NCI-H345 treated with DMSO at 0.1 percent for 48 hours (cell line): ENCODE measurements at regions not wholly inside any gene's neighbourhood (a gene's known extent, or its start where the extent isn't known, plus 50 kb on each side); places are given as distances from the start of the nearest gene placed in this dataset.

Experiments used
- DNase-seq: peaks from one replicate; lab custom pipeline; 2025; ENCODE audit not compliant: unreplicated experiment; lab: John Stamatoyannopoulos, UW

DNA sequence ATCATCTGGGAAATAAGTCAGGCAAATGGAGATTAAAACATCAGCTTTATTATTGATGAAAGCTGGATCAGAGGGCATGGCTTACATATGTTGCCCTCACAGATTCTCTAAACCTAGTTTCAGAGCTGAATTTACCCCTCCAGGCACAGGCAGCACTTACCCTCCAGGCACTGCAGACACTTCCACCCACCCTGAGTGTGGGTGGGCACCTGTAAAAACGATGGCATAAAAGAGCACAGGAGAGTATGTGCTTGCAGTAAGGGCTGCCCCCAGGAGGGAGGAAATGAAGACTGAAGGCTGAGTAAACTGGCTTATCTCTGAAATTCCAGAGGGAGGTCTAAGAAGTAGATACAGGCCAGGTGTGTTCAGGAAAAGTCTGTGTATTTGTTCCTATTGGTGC, 185.0 kb upstream of the HTR2A start:
- DNase-seq: no peak

DNA sequence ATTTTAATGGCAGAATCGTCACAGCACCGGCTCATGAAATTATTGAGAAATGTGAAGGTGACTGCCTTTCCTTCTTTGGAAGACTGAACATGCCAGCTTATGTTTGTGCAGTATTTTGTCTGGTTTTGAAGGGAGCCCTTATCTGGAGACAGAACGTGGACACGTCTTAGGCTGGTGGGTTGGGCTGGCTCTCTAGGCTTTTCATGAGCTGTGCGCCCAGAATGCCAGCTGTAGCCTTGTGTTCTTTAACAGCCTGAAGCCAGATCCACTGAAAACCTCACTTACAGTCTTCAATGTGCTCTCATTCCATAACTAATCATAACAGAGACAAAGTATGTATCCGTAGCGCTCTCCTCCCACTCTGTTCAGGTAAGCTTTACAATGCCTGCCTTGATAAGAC, 184.4 kb upstream of the HTR2A start:
- no peak for DNase-seq

DNA sequence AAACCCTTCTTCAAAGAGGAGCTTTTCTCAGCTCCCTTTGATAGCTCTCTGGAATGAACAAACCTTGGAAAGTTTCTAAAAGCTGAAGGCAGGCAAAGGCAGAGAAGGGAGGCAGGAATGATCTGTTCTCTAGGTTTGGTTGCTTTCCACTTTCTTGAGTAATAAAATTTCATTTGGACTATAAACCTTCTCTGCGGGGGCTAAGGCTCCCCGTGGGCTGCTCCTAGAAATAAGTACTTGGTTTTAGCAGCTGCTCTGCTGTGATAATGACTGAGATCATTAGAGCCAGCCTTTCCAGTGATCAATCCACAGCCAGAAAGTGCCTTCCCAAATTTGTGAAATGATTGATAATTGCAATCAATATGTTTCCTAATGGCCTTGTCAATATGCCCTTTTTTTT, 183.8 kb upstream of the HTR2A start:
- DNase-seq: no peak

DNA sequence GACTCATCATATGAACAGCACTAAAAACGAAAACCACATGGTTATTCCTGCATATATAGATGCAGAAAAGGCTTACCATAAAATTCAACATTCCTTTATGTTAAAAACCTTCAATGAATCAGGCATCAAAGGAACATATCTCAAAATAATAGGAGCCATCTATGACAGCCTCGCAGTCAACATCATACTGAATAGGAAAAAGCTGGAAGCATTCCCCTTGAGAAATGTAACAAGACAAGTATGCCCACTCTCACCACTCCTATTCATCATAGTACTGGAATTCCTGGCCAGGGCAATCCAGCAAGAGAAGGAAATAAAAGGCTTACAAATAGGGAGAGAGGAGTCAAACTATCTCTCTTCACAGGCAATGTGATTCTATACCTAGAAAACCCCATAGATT, 179.6 kb upstream of the HTR2A start:
- DNase-seq: no peak

DNA sequence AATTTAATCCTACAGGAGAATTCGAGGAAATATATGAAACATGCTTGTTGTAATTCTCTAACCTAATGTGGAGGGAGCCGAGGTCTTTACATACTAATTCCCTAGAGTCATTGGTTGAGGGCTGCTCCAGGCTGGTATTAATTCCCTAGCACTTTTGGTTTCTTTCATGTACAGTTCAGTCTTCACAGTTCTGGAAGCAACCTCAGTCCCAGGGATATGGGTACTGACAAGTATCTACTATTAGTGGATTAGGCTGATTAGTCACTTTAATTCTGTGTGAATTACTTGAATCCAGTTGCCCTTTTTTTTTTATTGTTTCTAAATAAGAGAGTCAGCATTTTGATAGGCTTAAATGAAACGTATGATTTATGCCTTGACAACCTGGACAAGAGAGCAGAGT, 172.3 kb upstream of the HTR2A start:
- DNase-seq: no peak

DNA sequence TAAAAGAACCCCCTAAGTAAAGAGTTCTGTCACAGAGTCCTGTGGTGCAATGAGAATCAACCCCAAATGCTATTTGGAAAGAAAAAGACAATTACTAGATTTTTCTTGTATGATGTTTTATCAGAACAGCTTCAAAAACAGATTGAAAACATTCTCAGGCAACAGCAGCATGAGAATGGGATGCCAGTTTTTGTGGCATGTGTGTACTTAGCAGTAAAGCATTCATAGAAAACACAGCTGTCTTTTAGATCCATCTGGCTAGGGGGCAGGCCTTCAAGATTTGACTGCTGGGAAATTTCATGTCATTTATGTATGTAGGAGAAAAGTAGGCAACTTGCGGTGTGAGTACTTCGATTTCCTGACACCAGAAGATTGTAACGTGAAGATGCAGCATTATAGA, 170.5 kb upstream of the HTR2A start:
- DNase-seq: no peak

DNA sequence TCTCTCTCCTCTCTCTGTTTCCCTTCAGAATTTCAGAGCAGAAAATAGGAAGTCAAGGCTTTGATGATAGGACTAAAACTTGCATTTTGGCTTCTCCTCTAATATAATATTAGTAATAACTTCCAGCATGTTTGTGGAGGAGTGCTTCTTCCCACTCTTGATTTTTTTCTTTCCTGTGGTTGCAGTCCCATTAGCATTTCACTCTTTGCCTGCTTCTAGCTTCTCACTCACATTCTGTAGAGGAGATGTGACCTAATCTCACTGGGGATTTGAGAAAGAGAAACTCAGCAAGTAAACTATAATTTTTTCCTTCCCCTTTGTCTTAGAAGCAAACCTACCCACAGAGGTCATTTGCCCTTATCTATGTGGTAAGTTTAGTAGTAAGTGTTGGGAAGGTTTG, 169.4 kb upstream of the HTR2A start:
- DNase-seq: no peak

DNA sequence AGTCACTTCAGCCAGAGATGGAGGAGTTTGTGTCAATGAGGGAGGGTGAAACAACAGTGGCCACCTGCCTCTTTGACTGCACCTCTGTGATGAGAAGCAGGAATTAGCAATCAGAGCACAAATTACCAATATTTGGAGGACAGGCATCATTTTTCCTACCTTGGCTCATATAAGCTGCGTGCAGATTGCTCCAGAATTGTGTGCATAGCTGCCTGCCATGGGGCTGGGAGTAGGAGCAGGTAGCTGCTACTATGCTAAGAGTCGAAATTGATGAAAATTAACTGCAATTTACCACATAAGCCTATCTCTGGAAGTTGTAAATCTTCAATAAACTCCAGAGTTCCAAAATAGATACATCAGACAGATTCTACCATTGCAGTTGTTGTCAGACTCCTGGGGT, 167.5 kb upstream of the HTR2A start:
- DNase-seq: no peak

DNA sequence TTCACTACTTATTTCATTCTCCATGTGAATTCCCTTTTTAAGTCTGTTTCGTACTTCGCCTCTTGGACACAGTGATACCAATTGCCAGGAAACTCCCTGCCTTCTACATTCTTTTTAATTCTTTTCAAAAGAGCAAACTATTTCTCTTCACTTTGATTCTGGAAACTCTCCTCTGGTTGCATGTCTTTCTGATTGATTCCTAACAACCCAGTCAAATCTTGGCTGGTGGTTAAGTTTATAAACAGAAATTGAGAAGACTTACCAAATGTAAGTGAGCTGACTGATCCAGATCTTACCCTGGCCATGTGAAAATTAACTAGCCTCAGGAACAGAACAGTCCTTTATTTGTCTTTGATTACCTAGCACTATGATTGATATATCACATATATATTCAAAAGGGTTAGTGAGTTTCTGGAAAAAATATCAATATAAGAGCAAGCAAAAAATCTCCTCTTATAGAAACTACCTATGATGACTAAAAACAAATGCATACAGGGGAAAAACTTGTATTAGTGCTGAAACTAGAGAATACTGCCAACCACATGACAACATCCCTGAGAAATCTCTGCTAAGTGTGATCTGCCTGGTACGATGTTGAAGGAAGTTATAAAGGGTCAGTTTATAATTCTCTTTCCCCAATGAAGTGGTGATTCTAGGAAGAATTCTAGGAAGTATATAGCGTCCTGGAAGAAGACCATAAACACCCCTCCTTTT, 152.6 kb upstream of the HTR2A start:
- no peak for DNase-seq

DNA sequence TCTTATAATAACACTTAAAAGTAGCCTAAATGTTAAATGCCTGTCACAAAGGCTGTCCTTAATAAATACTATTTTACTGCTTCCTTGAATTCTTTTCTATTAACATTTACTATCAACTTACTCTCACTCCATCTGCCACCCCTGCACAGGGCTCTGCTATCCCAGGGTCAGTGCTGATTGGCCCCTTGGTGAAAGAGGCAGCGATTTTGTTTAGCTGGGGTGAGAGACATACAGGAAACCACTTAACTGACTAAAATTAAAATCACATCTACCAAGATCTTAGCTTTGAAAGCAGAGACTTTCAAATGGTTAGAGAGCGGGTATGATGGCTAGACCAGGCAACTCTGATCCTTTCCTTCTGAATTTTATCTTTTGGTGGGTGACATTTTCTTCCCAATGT, 149.9 kb upstream of the HTR2A start:
- no peak for DNase-seq

DNA sequence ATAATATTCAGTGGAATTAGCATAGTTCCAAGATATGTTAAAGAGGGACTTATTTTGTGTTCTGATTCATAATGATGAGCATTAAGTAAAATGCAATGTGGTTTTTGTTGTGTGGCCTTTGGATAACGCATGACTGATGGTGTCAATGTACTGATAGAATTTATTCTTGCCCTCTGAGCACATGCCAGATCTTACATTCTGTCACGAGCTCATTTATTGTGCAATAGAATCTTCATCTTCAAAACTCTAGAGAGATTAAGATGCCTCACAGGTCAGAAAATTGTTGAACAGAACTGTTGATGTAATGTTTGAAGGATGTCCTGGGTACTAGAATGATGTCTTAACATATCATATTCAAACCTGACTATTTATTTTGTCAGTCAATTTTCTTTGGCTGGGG, 148.0 kb upstream of the HTR2A start:
- no peak for DNase-seq

DNA sequence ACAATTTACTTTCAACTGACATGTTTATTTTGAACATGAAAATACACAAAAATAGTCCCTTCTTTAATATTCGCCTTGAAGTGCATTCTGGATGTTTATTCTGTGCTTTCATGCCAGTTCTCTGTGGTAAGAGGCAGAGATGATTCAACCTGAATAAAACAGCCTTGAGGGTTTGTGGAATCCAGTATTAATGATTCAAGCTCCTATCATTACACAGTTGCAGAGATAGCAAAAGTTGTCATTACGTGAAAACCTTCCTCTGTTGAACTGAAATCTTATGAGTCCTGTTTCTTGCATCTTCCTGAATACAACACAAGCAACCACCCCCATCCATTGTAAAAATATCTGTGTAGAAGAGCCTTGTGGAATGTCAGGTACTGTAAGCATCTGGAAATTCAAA, 142.3 kb upstream of the HTR2A start:
- no peak for DNase-seq

DNA sequence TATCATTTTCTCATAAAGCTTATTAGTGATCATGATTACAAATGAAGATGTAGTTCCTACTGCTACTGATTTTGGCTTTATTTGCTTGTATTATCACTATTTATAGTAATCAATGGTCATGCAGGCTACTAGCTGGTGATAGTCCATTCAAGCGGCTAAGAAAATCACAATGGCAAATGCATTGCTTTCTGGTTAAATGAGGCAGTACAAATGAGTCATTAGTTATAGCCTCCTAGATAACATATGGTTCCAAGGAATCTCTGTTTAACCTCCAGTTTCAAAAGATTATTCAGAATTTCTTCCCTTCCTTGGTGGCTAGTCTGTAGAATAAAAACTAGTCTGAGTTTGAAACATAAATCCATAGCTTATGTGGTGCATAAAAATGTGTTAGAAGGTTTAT, 141.3 kb upstream of the HTR2A start:
- DNase-seq: no peak

DNA sequence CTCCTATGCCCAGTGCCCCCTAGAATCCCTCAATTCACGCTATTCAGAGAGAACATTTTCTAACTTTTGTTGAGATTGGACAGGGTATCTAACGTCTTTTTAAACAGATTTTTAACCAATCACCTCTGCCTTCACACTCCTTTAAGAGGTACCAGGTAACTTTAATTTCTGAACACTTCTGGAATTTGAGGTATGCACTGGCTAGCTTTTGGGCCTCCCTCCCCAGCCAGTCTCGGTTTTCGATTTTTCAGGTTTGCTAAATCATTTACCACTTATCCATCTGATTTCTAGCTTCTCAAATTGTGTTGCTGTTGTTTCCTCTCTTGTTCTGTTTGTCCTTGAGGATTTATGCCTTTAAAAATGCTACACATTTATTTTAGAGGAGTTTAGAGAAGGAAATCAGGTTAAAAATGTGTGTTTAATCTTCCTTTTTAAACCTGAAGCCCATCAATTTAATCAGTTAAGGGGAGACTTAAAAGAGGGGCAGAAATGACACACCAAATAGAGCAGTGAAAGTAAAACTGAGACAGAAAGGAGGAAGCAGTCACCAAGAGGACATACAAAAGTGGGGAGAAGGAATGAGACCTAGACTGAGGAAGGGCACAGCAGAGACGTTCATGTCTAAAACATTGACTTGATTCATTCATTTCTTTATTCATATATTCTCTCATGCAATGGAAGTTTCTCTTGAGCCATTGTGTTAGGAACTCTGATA, 139.6 kb upstream of the HTR2A start:
- no peak for DNase-seq

DNA sequence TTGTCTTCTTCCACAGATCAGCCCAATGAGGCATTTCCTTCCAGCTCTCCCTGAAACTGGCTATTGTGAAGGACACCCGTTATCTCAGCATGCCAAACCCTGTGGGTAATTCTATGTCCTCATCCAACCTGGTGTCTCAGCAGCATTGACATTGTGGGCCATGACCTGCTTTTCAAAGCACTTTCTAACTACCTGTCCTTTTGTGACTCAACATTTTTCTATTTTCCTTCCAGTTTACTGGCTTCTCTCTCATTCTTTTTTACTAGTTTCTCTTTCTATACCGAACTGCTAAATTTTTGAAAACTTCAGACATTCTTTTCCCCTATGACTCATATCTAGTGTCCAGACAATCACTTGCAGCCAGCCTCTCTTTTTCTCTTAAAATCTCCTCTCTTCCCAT, 136.4 kb upstream of the HTR2A start:
- no peak for DNase-seq

DNA sequence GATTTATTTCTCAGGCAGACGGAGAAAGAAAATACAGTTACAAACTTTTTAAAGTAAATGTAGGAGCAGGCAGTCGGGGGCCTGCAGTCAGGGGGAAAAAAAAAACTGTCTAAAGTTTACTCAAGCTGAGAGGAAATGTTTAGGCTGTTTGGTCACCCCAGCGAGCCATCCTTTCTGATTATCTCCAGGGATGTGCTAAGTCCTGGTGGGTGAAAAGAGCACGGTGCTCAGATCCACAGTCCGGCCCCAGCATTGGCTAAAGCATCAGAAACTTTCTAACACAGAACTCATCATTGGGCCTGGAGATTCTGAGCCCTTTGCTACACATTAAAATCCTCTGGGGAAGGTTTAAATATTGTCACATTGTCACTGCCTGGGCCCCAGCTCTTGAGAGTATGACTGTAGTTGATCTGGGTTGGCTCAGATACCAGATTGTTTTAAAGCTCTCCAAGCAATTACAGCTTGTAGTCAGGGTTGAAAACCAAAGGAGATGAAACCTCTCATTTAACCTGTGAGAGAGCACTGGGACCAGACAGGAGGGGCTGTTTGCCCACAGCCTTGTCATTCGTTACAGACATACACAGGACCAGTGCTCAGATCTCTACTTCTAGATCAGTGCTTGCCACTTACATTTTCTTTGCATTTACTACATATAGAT, 131.1 kb upstream of the HTR2A start:
- no peak for DNase-seq

DNA sequence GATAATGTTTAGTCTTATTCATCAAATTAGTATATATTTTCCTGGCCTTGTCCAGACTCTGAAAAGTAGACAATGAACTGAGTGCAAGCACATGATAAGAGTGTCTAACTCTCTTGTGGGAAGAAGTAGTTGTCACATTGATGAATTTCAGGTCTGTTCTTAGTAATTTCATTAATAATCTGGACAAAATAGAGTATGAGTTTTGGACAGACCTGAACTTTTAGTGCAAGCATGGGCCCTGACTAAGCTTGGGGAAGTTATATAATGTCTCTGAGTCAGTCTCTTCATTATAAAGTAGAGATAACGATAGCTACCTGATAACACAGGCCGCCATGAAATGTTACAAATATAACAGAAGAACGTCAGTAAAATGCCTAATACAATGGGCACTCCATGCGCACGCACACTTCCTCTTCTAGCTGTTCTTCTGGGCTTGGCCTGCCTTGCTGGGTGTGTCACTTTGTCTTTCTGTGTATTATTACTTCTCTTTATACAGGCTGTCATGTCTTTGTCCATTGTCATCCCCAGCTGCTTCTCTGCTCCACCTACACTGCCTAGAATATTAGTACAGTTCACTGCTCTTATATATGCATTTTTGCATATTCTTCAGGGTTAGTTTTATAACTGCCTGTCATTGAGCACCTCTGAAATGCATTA, 129.1 kb upstream of the HTR2A start:
- no peak for DNase-seq

DNA sequence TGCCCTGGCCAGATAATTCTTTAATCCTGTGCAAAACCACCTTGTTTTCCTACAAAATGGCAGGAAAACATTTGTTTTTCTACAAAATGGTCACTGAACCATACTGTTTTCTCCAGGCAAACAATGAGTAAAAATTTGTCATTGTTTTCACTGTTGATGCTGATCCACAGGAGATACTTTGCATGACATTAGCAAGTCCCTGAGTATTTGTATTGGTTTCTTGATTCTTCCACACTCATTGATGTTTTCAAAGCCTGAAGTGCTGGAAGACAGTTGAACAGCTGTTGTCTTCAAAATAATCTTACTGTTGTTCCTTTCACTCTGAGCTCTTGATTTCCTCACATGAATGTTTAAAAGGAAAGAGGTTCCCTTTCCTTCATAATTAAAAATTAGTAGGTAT, 123.1 kb upstream of the HTR2A start:
- DNase-seq: no peak

DNA sequence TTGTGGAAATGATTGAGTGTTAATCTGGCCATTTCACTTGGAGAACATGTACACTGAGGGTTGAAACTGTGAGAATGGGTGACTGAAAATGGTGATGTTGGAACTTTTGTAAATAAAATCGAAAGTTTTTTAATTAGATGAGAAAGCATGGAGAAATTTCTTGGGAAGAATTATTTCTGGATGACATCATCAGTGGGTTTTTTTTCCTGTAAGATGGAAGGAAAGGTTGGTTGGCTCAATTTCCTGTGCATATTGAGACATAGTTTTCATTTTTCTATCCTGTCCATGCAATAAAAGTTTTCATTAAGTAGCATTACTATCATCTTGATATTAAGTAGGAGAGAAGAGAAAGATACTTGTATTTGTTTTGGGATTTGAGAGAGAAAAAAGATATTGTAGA, 120.6 kb upstream of the HTR2A start:
- no peak for DNase-seq

DNA sequence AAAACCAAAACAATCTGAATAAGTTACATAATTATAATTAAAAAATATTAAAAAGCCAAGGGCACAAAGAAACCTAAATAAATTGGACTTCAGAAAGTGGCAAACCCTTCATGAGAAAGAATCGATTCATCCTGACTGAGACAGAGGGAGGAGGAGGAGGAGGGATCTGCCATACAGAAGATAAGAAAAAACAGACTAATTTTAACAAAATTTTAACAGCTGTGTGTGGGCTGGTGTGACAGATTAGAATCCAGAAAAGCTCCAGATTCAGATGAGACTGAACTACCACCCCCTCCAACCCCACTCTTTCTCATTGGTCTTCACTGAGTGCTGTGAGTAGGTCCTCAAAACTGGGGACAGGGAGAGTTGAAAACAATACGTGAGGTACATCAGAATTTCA, 111.5 kb upstream of the HTR2A start:
- no peak for DNase-seq

DNA sequence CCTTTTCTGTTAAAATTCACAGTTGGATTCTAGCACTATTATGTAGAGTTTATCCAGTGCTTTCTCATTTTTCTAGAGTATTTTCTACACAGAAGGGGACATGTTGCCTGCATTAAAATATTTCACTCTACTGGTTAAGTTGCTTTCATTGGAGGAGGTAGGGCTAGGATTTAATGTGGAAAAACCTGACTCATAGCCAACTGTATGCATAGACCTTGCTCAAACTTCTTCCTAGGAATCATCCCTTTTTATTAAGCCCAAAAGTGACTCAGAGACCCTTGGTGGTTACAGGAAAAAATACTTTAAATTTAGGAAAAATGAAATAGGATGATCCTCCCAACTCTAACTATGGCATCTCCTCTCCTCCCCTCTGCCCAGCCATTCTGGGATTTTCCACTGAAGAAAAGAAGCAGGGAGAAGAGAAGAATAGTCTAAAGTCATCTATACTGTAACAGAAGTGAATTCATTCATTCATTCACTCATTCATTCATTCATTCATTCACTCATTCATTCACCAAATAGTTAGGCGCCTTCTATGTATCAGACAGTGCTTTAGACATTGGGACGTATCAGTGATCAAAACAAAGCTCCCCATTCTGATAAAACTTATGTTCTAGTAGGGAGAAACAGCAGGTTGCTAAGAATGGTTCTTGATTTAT, 109.0 kb upstream of the HTR2A start:
- DNase-seq: no peak
